LHCN-M2 (cell line): ENCODE measurements at regions not wholly inside any gene's neighbourhood (a gene's known extent, or its start where the extent isn't known, plus 50 kb on each side); places are given as distances from the start of the nearest gene placed in this dataset.

Experiments
- DNase-seq: peaks from one replicate; pipeline ENCODE4 v3.0.0-alpha.2; 2012; ENCODE audit warnings: low read depth

DNA sequence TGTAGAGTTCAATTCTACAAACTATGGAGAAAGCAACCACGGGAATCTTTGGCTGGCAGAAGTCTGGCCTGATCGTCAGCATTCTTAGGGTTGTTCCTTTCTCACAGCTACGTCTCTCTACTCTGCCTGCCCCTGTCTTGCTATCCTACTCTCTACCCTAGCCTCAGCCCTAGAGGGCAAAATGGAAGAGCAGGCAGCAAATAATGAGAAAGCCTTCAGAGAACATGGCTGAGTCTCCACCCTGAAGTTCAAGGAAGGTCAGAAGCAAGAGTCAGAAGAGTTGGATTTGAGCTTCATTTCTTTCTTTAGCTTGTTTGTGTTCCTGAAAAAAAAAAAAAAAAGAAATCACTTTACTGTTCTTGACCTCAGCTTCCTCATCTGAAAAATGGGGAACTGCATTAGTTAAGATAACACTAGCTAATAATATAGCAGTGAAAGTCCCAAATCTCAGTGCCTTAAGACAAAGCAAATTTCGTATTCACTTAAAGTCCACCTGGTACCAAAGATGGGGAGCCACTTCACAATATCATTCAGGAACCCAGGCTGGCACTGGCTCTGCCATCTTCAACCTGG lies 50.2 kb upstream of the CCND2 start:
- no peak for DNase-seq

DNA sequence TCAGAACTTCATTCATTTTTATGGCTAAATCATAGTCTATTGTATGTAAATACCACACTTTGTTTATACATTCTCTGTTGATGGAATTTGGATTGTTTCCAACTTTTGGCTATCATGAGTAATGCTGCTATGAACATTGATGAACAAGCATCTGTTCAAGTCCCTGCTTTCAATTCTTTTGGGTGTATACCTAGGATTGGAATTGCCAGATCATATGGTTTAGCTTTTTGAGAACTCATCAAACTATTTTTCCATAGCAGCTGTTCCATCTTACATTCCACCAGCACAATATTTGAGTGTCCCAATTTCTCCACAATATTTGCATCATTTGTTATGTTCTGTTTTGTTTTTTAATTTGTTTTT lies 52.3 kb upstream of the CCND2 start:
- peak; percentile 24 for DNase-seq

DNA sequence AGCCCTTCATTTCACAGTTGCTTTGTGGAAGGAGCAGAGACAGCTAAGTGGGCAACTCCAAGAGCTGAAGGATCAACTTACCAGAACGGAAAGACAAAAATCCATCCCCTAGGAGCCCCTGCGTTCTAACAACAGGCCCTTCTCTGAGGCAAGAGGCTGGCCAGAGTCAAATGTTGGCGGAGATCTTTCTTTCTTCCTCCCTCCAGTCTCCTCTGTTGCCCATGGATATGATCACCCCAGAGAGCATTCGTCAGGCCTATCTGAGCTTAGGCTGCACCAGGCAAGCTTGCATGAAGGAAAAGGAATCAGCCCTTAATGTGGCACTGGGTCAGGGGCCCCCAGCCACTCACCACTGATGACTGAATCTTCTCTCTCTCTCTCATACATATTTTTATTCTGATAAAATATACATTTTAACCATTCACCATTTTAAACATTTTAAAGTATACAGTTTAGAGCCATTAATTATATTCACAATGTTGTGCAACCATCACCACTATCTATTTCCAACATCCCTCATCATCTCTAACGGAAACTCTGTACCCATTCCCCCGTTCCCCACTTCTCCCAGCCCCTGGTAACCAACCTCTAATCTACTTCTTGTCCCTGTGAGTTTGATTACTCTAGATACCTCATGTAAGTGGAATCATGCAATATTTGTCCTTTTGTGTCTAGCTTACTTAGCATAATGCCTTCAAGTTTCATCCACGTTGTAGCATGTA lies 52.9 kb upstream of the CCND2 start:
- DNase-seq: no peak

DNA sequence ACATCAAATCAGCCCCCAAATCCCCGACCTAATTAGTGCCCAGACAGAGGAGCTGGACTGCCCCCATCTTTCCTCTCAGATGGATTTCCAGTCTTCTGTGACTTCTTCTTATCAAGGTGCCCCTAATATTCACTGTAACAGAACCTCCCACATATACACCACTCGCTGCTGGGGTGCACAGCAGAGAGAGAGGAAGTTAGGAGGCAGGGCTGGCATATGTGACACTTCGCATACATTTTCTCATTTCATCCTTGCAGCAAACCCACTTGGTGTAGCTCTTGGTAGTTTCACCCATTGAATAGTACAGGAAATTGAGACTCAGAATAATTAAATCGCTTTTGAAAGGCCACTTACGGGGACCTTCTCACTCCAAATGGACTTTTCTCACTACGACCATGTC lies 56.5 kb upstream of the CCND2 start:
- DNase-seq: no peak

DNA sequence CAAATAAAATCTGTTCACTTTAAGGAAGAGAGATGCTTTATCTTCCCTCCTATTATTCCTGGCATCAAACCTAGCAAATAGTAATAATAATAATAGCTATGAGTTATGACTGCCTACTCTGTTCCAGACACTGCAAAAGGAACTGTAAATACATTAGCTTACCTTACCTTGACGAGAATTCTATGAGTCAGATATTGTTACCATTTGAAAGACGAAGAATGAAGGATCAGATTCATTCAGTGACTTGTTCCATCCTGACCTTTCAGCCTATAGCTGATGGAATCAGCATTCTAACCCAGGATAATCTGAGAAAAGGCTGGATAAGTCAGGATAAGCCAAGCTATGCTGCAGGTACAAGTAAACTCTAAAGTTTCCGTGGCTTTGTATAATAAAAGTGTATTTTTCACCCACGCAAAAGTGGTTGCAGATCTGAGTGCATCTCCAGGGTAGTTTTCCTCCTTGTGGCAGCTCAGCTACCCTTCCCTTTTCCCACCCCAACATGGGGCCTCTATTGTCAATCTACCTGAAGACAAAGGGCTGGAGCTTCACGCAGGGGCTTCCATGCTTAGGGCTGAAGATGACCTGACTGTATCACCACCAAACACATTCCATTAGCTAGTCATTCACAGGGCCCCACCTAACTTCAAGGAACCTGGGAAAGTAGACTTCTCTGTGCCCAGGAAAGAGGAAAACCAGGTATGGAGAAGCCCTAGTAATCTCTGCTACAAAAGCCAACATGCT lies 57.2 kb upstream of the CCND2 start:
- no peak for DNase-seq

DNA sequence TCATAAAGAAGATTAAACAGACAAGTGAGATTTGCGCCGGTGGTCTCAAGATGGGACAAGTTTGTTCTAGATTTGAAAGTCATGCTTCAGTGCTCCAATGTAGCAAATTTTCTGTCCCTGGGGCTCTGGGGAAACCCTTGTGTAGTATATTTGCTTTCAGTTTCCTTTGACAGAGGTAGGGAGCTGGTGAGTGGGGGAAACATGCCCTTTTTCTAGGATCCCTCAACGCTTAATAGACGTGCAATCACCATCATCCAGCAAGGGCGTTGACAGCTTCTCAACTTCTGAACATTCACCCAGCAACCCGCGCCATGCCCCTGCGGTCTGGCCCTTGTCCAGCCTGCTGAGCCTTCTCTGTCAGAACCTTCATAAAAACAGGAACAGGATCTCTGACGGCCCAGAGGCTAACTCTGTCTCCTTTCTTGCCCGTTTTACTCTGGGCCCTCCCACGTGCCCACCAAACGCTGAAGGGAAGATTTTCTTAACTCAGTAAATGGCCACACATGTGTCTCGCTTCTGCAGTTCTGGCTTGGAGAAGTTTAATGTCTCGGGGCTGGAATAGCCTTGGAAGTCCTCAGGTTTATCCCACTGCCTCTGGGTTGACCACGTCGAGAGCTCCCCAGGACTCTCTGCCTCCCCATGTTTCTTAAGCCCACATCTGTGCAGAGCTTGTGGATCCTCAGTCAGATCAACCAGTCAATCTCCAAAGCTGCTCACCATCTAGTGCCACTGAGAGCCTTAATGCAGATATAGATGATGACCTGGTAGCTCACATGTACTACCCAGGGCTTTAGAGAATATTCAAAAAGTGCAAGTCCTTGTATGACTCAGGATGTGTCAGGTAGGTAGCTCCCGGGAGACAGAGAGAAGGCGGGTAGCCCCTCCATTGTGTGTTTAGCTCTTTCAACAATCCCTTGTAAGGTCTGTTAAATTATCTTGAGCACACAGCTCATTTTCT lies 58.1 kb upstream of the CCND2 start:
- peak; percentile 5 for DNase-seq

DNA sequence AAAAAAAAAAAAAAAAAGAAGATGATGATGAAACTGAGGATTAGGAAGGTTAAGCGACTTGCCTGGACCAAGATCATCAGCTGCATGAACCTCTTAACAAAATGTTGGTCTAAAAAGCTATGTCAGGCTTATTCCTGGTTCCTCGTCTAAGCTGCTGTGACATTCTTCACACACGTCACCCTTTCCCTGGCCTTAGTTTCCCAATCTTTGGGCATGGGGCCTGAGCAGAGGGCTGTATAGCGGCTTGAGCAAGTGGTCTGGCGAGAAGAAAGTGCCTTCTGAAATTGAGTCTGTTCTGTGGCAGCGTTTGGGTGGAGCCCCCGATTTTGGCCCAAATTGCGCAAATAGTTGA lies 58.7 kb upstream of the CCND2 start:
- no peak for DNase-seq

DNA sequence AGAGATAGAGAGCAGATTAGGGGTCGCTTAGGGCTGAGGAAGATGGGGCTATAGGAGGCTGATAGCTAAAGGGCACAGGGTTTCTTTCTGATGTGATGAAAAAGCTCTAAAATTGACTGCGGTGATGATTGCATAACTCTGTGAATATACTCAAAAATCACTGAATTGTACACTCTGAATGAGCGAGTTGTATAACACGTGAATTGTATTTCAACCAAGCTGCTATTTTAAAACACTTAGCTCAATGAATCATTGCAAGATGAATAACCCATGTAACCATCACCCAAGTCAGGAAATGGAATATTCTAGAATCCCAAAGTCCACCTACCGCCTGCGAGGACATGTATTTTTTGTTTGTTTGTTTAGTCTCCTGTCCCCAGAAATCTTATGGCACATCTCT lies 60.1 kb upstream of the CCND2 start:
- no peak for DNase-seq

DNA sequence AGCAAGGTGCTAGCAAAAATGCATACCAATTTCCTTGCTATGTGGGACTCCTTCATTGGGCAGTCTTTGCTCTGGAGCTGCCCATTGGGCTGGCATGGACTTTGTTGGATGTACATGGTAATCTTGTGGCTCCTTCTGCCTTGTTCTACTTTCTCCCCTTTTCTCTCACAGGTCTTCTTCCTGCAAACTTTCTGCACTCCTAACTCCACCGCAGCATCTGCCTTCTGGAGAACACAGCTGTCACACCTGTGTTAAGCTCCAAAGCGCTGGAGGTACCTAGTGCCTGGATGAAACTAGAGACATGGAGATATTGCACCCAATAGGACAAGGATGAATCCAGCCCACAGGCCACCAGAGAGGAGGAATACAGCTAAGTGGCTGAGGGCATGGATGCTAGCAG lies 60.7 kb upstream of the CCND2 start:
- no peak for DNase-seq

DNA sequence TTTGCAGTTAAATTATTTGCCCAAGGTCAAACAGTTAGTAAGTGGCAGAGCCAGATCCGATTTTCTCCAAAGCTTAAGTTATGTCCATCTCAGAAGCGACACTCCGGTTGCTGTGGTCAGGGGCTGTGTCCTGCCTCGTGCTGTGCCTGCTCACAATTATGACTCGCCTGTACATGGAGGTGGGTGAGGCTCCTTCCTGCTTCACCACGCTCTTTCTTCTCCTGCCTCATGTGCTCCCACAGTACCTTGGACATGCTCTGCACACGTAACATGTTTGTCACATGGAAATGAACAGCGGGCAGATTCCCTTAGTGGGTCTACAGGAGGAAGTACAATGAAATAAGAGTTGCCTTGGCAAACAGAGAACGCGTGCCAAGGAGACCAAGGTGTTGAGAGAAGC lies 62.2 kb upstream of the CCND2 start:
- DNase-seq: no peak

DNA sequence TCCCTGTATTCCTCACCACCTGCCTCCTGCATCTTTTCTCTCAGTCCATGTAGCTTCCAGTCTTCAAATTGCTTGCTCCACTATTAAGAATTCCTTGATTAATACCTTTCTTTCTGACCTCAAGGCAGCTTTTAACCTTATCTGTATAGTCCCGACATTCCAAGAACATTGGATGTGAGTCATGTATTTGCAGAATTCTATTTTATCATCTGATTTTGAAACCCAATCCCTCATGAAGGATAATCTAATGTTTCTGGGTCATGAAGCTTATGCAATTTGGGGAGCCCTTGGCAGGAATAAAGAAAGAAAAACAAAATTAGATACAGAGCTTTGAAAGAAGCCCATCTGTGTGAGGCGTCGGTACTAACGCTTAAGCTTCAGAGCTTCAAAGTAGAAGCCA lies 63.4 kb upstream of the CCND2 start:
- peak; percentile 5 for DNase-seq

DNA sequence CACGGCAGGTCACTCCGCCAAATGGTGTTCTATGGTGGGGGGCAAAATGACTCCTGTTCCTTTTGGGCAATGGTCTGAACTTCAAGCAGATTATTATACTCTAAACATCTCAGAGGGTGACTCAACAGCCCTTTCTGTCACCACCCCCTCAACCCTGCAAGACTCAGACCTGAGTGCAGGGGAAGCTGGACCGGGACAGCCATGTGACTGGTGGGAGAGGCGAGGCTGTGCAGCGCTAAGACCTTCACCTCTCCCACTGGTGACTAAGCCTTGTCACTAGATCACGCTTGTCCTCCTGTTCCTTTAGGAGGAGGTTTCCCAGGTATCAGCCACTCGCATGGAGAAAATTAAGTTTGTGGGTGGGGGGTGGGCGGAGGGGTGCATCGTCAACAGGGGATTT lies 67.1 kb upstream of the CCND2 start:
- DNase-seq: no peak

DNA sequence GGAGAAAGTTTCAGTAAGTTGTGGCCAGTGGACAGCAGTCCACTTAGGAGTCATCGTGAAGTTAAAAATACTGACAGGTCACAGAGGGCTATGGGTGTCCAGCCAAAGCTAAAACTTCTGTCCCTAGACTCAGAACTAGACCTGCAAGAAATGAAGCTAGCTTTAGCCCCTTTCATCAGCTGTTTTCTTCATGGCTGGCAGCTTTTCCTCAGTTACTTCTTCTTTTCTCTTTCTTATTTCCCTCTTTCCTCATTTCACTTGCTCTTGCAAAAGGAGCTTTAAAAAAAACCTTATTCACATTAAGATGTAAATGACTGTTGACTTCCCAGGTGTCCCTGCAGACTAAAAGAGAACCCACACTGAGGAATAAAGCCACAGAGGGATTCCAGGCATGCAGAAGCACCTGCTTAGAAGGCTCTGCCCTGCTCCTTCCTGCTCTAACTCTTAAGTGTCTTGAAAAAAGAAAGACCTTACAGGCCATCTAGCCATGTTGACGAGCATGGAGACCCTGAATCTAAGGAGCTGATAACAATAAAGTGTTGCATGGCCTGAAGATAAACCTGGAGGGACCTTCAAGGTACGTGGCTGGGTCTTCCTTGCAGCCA lies 69.7 kb upstream of the CCND2 start:
- no peak for DNase-seq

DNA sequence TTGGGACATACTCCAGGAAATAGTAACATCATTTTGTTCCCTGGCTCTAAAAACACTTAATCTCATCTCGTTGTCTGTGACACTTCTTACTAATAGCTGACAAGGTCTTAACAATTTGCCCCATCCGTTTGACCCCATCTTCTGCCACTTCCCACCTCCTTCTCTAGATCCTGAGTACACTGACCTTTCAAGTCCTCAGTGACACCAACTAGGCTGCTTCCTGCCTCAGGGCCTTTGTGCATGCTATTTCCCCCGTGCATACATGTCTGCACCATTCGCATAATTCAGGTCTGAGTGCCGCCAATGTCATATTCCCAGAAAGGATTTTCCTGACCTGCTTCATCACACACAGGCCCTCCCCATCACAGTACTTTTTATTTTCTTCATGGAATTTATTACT lies 70.6 kb upstream of the CCND2 start:
- no peak for DNase-seq

DNA sequence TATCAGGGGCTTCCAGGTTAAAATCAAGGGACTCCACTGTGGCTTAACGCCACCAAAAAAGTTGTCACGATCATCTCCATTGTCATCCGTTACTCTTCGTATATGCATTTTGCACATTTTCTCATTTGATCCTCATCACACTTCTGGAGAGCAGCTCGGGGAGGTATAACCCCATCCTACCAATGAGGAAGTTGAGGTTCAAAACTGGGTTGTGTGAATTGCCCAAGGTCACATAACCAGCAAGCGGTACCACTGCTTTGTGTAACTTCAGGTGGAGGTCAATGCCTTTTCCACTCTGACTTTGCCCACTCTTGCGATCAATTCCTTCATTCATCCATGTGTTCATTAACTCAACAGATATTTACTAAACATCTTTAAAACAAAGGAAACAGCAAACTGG lies 71.1 kb upstream of the CCND2 start:
- no peak for DNase-seq

DNA sequence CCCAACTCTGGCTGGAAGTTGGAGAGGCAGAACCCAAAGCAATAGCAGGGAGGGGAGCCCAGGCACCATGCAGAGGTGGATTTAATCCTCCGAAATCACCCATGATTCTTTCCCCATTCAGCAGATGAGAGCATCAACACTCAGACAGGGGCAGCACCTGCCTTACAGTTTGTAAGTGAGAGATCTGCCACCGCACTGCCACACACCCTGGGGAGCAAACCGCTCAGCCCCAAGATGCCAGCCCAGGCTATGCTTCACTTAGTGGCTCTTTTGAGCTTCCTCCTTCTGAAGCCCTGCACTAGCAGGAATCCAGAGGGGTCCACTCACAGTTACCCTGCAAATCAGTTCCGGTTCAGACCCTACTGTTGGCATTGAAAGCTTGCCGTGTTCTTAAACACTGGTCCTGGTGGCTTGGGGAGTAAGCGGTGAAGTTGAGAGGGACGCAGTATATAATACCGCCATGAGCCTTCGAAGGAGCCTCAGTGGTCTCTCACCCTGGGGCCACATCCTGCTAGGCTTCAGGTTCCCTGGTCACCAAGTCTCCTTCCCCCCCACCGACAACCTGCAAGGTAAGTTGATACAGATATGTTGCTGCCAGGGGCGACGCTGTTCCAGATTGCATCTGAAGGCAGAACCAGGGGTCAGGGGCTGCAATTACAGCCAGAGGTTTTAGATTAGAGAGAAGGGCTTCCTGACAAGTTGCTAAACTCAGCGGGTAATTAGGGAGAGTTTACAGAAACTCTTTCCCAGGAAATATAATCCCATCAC lies 72.0 kb upstream of the CCND2 start:
- DNase-seq: no peak

DNA sequence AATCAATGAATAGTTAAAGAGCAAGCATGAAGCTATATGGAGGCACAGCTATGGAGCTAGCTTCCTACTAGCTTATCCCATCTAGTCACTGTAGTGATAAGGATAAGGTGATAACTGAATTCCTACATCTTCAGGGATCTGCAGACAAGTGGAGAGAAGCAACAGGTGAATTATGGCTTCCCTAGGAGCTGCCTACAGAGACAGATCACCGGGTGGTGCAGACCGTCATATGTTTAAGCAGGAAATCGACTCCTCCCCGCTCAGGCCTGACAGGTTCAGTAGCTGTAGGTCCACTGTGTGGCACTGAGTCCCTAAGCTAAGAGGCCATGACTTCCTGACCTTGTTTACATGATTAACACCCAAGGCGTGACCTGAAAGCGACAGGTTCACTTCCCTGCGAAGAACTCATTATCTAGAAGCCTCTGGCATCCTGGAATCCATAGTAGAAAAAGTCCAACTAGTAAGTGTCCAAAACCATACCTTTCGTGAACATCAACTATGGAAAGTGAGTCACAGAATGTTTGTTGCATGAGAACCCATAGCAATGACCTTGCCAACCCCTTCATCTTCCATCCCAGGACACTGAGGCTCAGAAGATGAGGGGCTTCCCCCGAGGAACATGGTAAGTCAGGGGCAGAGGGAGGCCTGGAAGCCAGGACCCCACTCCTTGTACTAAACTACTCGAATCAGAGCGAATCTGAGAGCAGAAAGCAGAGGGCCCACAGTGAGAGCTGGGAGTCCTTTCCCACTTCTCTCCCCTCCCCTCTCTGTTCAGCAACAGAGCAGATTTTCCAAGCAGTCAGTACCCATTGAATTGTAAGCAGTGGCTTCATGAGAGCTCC lies 75.4 kb upstream of the CCND2 start:
- no peak for DNase-seq

DNA sequence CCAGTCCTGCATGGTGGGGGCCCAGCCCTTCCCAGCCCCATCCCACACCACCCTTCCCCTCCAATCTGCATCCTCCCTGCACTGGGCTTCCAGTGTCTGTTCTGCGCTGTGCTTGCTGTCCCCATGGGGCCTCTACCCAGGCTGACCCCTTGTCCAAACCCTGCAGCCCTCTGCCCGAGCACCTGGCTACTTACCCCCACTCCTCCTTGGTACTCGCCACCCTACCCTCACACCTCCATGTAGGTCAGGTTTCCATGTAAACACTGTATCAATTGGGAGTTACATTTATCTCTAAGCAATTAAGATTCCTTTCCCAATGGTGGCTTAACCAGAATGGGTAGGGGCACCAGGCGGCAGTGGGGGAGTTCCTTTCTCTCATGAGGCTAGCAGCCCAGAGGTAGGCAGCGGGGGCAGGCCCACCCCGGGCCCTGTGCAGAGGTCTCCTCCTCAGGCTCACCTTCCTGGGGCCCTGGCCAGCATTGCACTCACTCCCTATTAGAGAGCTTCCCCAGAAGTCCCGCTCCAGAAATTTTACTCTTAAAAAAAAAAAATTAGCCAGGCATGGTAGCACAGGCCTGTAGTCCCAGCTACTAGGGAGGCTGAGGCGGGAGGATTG lies 76.6 kb upstream of the CCND2 start:
- DNase-seq: no peak

DNA sequence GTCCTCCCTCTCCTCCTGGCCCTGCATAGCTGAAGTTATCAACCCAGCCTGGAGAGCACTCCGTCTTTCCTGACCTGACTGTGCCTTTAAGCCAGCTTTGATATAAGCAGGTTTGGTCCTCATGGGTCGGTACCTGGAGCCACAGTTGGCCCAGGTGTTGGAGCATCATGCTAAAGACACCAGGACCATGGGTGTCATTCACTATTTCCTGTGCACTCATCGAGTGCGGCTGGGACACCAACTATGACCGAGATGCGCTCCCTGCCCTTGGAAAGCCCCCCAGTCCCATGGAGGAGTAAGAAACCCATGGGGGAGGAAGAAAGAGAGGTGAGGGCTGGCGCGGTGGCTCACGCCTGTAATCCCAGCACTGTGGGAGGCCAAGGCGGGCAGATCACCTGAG lies 78.9 kb upstream of the CCND2 start:
- no peak for DNase-seq

DNA sequence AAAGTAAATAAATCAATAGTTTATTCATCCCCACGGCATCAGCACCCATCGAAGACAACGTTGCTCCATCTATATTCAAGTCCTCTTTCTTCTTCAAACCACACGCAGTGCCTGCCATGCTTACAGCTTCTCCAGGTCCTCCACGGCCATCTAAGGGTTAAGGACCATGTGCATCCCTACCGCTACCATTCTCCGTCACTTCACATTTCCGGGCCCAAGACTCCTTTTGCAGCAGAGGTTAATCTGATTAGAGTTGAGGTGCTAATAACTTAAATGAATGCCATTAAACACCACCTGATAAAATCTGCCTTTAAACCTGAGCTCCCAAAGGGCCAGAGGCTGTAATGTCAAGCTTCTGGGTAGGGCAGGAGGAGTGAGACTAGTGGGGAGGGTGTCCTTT lies 79.7 kb upstream of the CCND2 start:
- DNase-seq: no peak
